ENCODE measurements at regions not wholly inside any gene's neighbourhood (a gene's known extent, or its start where the extent isn't known, plus 50 kb on each side); places are given as distances from the start of the nearest gene placed in this dataset.
"Not testable (repeated sequence)": the region's sequence is repeated elsewhere in the genome, so short reads cannot be mapped to it uniquely, and the experiment has no call there.

DNA sequence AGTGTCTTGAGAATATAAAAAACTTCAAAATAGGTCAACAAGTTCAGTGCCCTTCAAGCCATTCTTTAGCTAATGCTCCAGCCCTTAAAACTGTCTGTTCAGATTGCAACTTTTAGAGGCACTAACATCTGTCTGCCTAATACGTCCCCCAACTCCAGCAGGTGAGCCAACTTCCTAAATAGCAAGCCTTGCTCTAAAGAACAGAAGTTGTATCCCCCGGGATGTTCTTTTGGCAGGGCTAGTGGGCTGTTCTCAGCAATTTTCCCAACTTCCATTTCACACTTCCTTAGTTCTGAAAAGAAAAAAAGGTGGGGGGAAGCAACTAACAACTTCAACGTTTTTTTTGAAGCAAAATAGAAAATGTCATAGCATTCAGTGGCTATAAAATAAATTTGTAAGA is 290.0 kb upstream of the PTCHD4 start:
- no peak for DNase-seq (ENCODE audit: low read depth)

DNA sequence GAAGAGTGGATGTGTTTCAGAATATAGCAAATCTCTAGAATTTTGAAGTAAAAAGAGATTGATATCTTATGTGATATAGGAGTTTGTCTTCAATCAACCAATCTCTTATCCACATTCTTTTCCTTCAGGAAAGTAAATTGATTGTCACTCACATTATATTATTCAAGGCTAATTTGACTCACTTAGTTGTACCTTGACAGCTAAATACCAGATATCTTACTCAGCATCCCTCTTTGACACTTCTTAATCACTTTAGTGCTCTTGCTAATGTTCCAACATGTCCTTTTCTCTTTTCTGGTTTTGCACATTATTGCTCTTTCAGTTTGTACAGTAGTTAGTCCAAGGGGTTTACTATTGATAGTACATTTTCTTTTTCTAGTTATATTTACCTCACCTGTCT is 286.9 kb upstream of the PTCHD4 start:
- no peak for DNase-seq (ENCODE audit: low read depth)

DNA sequence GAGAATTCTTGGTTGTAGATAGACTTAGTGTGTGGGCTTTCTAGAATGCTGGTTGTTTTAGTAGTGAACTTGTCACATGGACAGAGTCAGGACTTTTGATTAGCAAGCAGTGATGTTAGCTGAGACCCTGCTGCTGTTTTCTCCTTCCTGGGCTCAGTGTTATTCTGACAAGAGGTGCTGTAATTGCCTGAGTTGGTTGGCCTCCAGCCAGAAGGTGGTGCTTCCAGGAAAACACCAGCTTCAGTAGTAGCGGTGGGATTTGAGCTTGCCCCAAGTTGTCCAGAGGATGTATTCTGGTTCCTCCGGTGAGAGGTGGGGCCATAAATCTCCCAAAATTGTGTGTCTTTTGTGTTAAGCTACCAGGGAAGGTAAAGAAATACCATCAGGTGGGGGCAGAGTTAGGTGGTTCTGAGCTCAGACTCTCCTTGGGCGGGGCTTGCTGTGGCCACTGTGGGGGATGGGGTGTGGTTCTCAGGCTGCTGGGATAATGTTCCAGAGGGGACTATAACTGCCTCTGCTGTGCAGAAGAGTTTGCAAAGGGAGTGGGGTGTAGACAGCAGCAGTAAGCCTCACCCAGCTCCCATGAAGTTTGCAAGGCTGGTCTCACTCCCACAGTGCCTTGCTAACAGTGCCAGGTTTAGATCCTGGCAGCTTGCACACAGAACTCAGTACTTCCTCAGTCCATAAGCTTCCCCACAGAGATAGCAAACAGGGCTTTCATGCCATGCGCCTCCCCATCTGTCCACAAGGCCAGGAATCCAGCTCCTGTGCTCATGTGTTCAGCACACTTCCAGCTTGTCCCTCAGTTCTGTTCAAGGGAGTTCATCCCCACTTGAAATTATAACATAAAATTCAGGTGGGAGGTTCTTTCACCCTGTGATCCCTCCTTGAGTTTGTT is 278.4 kb upstream of the PTCHD4 start:
- DNase-seq (ENCODE audit: low read depth), result no peak

DNA sequence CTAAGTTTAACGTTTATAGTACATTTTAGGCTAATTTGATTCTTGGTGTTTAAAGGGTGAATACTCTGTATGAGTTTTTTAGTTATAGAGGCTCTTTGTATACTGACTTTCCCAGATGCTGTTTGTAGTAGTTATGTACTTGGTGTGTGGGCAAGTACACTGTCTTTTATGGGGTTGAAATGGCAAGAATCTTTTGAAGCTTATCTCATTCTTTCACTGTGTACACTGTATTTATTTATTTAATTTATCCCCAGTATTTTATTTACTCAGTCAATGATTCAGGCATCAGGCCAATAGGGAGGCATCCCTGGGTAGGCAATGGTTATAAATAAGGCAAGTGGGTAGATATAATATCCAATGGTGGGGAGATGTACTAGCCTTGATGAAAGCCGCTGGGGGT is 277.0 kb upstream of the PTCHD4 start:
- DNase-seq (ENCODE audit: low read depth), result no peak

DNA sequence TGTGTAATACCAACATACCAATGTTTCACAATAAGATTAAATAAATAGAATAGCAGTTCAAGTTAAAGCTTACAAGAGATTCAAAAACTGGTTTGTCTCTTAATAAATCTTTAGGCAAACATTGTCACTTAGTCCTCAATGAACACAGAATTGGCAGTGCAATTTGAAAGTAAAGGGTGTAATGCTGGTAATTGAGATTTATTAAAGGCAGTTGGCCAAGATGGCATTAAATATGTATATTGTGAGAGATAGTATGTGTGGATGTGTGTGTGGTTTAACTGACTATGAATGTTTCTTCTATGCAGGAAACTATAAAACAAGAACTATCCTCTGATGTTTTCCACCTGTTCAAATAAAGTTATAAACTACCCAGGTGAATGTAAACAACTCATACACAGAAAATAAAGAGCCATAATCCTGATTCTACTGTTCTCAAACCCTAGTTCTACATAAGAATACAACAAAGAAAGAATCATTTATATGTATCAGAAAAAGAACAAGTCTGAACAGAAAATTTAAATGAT is 267.9 kb upstream of the PTCHD4 start:
- no peak for DNase-seq (ENCODE audit: low read depth)

DNA sequence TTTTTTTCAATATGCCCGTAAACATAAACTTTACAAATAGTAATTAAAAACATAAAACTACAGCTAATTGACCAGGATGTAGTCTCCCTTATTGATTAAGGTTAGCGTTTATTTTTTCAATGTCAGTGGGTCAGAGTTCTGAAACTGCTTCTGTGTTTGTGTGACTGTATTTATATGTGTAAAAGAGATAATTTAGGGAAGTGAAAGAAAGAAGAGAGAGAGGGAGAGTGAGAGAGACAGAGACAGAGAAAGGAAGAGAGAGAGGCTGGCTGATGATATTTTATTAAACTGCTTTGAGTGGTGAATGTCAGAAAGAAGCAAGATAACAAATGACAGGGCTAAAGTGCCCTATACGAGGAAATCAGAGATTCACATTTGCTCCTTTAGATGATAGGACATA is 266.1 kb upstream of the PTCHD4 start:
- no peak for DNase-seq (ENCODE audit: low read depth)

DNA sequence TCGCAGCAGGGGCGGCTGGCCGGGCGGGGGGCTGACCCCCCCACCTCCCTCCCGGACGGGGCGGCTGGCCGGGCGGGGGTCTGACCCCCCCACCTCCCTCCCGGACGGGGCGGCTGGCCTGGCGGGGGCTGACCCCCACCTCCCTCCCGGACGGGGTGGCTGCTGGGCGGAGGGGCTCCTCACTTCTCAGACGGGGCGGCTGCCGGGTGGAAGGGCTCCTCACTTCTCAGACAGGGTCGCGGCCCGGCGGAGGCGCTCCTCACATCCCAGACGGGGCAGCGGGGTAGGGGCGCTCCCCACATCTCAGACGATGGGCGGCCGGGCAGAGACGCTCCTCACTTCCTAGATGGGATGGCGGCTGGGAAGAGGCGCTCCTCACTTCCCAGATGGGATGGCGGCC is 260.2 kb upstream of the PTCHD4 start:
- not testable (repeated sequence) for DNase-seq (ENCODE audit: low read depth)

DNA sequence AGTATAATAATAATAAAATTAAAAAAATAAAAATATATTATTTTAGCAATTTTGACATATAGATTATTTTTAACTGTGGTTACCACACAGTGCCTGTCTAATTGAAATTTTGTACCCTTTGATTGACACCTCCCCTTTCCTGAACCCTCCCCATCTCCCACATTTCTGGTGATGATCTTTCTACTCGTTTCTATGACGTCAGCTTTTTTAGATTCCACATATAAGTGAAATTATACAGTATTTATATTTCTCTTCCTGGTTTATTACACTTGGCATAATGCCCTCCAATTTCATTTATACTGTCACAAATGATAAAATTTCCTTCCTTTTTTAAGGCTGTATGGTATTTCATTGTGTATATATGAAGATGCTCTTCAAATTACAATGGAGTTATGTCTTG is 258.1 kb upstream of the PTCHD4 start:
- no peak for DNase-seq (ENCODE audit: low read depth)

DNA sequence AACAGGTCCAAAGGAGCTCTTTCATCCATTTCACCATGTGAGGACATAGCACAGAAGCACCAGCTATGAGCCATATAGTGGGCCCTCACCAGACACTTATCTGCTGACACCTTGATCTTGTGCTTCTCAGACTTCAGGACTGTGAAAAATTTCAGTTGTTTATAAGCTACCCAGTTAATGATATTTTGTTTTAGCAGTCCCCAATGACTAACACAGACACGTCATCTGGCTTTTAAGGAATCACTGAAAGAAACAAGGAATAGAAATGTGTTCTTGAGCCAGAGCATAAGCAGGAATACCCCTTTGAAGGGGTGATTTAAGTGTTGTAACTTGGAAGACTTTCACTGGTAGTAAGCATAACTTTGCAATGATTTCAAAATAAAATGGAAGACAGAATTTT is 214.7 kb upstream of the PTCHD4 start:
- DNase-seq (ENCODE audit: low read depth), result no peak

DNA sequence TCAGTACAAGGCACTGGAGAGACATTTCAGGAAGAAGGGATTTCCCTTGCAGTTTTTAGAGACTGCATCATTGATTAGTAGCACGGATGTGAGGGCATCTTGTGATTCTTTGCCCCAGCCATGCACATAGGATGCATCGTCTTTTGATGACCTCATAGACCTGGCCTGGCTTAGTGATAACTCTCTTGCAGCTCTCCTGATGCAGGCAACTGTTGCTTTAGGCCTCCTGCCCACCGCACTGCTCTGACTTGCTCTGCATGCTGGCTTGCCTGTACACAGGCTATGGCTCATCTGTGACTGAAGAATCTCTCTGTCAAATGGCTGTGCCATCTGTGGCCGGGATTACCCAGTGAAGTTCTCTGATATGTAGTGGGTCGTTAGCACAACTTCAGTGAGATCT is 207.7 kb upstream of the PTCHD4 start:
- no peak for DNase-seq (ENCODE audit: low read depth)

DNA sequence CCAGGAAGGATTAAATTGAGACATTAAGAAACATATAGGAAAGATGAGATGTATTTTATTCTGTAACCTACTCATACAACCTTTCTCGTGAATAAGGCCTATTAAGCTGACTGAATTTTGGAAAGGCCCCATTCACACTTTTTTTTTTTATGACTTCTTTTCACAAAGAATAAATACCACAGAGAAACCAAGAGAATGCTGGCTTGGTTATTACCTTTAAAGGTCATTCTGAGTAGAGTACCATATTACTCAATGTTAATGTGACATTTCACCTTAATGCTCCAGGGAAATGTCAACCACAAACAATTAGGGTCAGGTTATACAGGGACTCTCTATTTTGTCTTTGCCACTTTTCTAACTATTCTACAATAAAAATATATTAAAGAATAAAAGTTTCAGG is 204.9 kb upstream of the PTCHD4 start:
- no peak for DNase-seq (ENCODE audit: low read depth)

DNA sequence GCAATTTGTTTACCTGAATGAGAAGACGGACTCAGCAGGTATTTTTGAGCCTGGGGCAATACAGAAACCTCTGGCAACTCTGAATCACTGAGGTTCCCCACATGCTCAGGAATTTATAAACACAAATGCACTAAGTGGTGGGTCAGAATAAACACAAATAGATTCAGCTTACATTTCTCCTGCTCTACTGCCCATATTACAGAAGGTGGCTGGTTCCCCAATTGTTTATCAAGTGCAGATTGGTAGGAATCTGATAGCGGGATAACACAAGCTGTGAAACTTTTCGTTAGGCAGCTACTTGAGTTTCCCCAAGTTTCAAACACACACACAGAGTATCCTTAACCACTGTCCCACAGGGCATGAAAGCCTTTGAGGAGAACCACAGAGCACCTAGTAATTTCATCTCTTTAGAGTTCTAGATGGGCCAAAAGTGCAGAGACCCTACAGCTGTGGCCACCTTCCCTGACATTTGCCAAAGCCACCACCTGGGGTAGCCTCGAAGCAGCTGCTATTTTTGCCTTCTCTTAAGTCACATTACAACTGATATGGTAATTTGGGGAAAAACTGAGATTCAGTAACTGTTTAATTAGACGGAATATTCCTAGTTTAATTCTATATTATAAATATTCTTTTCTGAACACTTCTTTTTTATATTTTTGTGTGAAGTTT is 204.2 kb upstream of the PTCHD4 start:
- DNase-seq (ENCODE audit: low read depth), result no peak

DNA sequence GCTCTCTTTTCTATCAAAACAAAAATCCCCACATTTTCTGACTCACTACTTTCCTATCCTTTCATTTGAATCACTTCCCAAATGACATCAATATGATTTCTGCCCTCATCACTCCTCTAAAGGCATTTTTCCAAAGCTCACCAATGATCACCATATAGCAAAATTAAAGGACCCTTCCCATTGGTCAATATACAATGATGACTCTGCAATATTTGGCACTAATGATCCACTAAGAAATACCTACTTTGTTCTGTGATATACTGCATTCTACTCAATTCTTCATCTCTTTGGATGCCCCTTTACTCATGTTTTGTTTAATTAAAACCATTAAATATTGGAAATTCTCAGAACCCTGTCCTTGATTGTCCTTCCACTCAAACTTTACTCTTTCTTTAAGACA is 200.3 kb upstream of the PTCHD4 start:
- no peak for DNase-seq (ENCODE audit: low read depth)

DNA sequence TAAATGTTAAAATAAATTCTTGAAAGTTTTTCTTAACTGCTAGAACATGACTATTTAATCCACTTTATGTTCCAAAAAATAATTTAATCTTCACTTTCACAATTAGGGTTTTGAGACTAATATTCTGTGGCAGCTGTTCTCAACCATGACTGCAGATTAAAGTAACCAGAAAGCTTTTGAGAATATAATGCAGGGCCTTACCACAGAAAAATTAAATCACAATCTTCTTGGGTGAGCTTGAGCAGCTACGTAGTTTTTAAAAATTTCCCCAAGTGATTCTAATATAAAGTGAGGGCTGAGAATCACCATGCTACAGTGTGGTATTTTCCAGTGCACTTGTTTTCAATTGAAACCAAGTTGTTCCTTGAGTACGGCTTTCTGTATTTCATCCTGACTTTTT is 196.6 kb upstream of the PTCHD4 start:
- no peak for DNase-seq (ENCODE audit: low read depth)

DNA sequence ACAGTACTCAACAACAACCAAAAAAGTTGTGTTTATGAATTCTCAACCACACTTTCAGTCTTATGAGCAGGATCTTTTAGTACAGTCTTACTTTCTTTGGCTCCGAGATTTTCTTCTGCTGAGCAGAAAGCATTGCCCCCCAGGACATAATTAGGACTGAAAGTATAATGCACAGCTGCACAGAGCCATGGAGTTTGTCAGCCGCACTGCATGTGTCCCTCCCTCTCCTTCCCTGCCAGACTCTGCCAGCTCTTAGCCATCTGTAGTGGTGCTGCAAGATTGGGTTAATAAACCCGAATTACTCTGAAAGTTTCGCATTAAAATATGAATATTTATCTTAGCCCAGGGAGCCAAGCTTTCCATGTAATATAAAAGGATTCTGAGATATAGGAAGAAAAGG is 179.6 kb upstream of the PTCHD4 start:
- DNase-seq (ENCODE audit: low read depth), result no peak

DNA sequence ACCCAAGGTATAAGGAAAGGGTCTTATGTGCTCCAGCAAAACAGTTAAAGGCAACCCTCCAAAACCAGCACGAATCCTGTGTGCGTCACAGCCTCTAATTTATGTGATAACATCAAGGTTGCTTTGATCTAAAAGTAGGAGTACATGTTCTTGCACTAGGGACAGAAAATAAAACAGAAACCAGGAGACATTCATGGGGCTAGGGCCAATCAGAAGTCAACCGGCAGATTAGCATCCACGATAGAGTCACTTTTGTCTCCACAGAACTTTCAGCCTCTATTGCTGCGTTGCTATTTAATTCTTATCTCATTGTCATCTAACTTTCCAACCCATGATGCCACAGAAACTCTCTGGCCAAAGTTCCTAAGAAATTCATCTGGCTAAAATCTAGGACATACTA is 178.8 kb upstream of the PTCHD4 start:
- no peak for DNase-seq (ENCODE audit: low read depth)

DNA sequence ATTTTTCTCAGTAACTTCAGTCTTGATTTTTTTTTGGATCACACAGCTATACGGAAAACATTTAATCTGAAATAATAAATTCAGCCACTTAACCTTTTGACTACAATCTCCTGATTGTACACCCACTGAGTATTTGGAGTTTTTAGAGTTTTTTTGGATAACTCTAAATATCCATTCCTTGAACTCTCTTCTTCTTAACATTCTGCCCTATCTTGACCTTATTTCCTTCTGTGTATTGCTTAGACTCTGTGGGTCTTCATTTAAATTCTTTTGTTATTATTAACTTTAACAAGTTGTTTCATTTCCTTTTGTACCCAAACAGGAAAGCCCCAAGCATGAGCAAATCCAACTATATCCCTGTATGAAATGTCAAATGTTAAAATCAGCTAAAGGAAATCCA is 170.2 kb upstream of the PTCHD4 start:
- no peak for DNase-seq (ENCODE audit: low read depth)

DNA sequence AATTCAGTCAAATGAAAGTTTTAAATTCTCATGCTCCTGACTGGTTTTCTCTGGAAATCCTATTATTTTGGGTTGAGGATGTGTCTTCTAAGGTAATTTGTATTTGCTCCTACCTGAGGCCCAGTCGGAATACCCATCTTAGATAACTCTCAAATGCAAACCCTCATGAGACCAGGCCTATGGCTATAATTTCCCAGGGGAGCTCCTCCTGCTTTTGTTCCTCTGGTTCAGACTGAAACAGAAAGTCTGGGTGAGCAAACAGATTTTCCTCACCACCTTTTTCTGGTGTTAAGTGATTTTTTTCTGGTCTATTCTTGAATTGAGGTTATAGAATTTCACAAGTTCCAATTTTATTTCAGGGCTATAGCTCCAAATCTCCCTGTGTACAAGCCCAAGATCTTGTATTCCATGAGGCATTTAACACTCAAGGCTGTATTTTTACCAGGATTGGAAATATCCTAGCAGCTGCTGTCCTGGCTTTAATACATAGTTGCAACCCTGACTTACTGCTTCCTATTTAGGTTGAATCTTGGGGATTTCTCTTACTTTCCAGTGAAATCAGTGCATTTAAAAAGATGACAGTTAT is 169.1 kb upstream of the PTCHD4 start:
- DNase-seq (ENCODE audit: low read depth), result no peak

DNA sequence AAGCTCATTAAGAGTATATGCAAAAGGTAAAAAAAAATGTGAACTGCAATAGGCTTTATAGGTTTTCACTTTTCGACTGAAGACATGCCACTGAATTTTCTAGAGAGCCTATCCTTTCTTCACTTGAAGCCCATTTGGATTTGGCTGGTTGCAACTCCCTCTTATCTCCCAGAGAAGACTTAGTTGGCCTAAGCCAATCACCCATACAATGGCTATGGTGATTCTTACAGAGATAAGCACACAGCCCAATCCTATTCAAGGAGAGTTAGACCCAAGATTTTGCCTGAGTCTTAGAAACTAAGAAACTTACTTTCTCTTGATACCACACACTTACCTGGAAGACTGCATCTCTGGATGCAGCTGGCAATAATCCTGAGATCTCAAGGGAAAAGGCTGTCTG is 167.3 kb upstream of the PTCHD4 start:
- DNase-seq (ENCODE audit: low read depth), result no peak

DNA sequence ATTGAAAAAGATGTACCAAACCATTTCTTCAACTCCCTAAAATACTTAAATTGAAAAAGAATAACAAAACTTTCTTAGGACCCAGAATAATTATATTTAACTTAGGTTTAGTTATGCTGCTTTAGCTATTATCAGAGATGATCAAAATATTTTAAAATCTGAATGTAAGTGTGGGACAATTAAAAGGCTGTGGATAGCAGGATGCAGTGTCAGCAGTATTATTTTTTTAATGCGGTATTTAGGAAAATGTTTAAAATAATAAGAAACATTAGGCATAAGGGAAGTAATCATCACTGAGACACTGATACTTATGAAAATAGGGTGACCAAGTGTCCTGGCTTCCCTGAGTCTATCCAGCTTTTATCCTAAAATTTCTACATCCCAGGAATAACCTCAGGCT is 161.5 kb upstream of the PTCHD4 start:
- DNase-seq (ENCODE audit: low read depth), result no peak

DNA sequence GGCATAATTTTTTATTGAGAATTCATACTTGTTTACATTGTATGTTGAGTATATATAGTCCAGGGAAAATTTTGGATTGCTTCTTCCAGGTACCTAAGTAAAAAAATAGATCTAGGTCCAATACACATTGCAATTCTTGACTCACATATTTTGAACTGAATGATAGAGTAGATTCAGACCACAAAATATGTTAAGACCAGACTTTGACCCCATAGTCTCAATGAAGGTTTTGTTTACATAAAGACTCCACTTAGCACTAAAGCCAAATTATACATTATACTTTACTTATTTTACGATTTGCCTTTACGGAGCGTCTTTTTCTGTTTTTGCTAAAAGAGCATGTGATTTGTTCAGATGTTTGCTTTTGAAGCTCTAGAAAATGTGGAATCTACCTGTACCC is 144.1 kb upstream of the PTCHD4 start:
- DNase-seq (ENCODE audit: low read depth), result no peak

DNA sequence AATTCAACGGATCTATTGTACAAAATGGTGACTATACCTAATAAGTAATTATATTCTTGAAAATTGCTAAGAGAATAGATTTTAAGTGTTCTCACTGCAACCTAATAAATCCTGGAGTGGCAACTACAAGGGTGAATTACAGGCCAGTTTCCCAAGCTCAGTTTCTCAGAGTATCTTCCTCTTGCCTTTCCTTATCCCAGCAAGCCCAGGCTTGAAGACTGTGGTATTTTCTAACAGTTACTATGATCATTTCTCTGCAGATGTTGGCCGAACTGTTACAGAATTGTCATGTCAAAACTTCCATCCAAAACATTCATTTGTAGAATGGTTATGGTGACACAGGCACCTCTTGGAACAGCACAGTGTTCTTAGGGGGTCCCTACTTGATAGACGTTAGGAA is 138.1 kb upstream of the PTCHD4 start:
- DNase-seq (ENCODE audit: low read depth), result no peak

DNA sequence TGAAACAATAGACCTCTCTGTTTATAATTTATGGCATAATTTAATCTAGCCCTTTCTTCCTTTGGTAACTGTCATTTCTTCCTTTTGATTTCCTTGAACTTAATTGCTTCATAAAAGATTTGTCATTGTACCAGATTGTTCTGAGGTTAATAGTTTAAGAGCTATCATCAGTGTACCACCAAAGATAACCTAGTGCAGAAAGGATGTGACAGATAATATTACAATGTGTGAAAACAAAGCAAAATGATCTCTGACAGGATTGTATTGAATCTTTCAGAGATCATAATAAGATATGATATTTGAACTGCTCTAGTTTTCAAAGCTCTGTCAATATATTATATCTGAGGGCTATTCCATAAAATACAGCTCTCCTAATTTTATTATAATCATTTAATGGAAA is 132.1 kb upstream of the PTCHD4 start:
- no peak for DNase-seq (ENCODE audit: low read depth)

Measured in HS-27A (cell line).